Caco-2 (cell line): ENCODE measurements at regions not wholly inside any gene's neighbourhood (a gene's known extent, or its start where the extent isn't known, plus 50 kb on each side); places are given as distances from the start of the nearest gene placed in this dataset.

Source experiments
- BruUV-seq: library from RNA; stranded (reverse); fragments of 400-500 nt; replicated peaks from 2 replicates; lab custom pipeline; 2021; lab: Mats Ljungman, UMichigan
- CTCF ChIA-PET: fragments of 300-600 bp; sonication (Branson Sonifier 250); formaldehyde crosslinking; loops from one replicate; lab custom pipeline; 2022; ENCODE audit warnings: antibody characterized with exemption; lab: Charles Lee
- POLR2A ChIA-PET: fragments of 300-600 bp; sonication (Branson Sonifier 250); formaldehyde crosslinking; loops from one replicate; lab custom pipeline; 2022; ENCODE audit warnings: antibody characterized with exemption; lab: Charles Lee
- DNase-seq, 2 experiments: peaks; one replicate each; pipeline versions ENCODE4 v3.0.0 to v3.0.0-alpha.2; 2020 to 2022
- H3K27me3 ChIP-seq: replicated peaks from 2 replicates; pipeline ENCODE4 v1.6.0; 2011; ENCODE audit warnings: low read length; ENCODE audit not compliant: control insufficient read depth, insufficient read depth
- H3K36me3 ChIP-seq: 2 replicates; pipeline ENCODE4 v1.5.1; 2011; ENCODE audit warnings: low read length; ENCODE audit not compliant: control insufficient read depth, insufficient read depth
- H3K4me1 ChIP-seq: fragments of 250-450 bp; sonication (Bioruptor Pico); 2 replicates; pipeline ENCODE4 v1.5.1; 2020; ENCODE audit warnings: mild to moderate bottlenecking
- H3K4me3 ChIP-seq: 2 replicates; pipeline ENCODE4 v1.5.1; 2011; ENCODE audit warnings: low read depth, mild to moderate bottlenecking, control low read depth, low read length
- H3K9me3 ChIP-seq: fragments of 250-450 bp; sonication (Bioruptor Pico); 2 replicates; pipeline ENCODE4 v1.5.1; 2020; ENCODE audit warnings: mild to moderate bottlenecking, moderate library complexity
- H3K27ac Mint-ChIP-seq: one replicate; pipeline ENCODE4 v1.8.0; 2022; ENCODE audit warnings: mixed read lengths; ENCODE audit not compliant: unreplicated experiment
- H3K27me3 Mint-ChIP-seq: one replicate; pipeline ENCODE4 v1.8.0; 2022; ENCODE audit warnings: mixed read lengths; ENCODE audit not compliant: insufficient read depth, unreplicated experiment
- H3K36me3 Mint-ChIP-seq: one replicate; pipeline ENCODE4 v1.8.0; 2022; ENCODE audit warnings: mild to moderate bottlenecking, mixed read lengths; ENCODE audit not compliant: insufficient read depth, unreplicated experiment
- H3K4me1 Mint-ChIP-seq: one replicate; pipeline ENCODE4 v1.8.0; 2022; ENCODE audit warnings: low read depth, mixed read lengths; ENCODE audit not compliant: unreplicated experiment
- H3K4me3 Mint-ChIP-seq: one replicate; pipeline ENCODE4 v1.8.0; 2022; ENCODE audit warnings: mild to moderate bottlenecking, moderate library complexity, mixed read lengths; ENCODE audit not compliant: unreplicated experiment
- H3K9me3 Mint-ChIP-seq: one replicate; pipeline ENCODE4 v1.8.0; 2022; ENCODE audit warnings: mixed read lengths; ENCODE audit not compliant: unreplicated experiment
- intact Hi-C: fragments of 100-400 bp; cut with micrococcal nuclease; formaldehyde crosslinking; loops from one replicate; pipeline ENCODE4 v1.10.0; 2022; ENCODE audit not compliant: unreplicated experiment
- TF ChIP-seq, protein P1 (sequence below), 2 experiments: fragments of 200-600 bp in 1 of 2; IDR thresholded peaks; 1 replicate in 1 of 2; 2 replicates in 1 of 2; pipeline versions ENCODE4 v1.5.1 to v1.8.0; 2011 to 2022; ENCODE audit warnings: antibody characterized with exemption in 1 of 2, control low read depth in 1 of 2, inconsistent platforms in 1 of 2, low read depth in 1 of 2, low read length in 1 of 2, mild to moderate bottlenecking in 1 of 2, moderate library complexity in 1 of 2; ENCODE audit not compliant: insufficient read depth in 1 of 2, severe bottlenecking in 1 of 2, unreplicated experiment in 1 of 2

DNA sequence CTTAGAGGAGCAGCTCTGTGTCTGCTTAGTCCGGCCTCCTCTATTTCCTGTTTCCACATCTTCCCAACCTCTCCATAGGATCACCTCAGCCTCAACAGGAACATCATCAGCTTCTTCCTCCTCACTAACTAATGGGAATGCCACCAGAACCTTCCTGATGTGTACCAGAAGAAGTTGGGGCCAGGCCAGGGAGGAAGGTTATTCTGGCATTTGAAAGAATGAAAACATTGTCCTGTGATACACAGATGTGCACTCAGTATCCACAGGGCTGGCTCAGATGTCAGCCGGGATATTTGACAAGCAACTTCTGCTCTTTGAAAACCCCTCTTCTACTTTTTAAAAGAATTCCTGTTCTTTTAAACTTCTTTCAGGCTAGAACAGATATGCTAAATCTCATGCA lies 63.6 kb downstream of the TMEM30B start:
- intact Hi-C loops, result no loop called here
- Histone ChIP-seq H3K4me1 (no peaks in the 10 kb centered on the region), H3K36me3 (no peaks in the 10 kb centered on the region), H3K9me3 (no peaks in the 10 kb centered on the region), H3K27me3 (no peaks in the 10 kb centered on the region), H3K4me3 (no peak overlapping the region)
- TF ChIP-seq, protein P1, sequence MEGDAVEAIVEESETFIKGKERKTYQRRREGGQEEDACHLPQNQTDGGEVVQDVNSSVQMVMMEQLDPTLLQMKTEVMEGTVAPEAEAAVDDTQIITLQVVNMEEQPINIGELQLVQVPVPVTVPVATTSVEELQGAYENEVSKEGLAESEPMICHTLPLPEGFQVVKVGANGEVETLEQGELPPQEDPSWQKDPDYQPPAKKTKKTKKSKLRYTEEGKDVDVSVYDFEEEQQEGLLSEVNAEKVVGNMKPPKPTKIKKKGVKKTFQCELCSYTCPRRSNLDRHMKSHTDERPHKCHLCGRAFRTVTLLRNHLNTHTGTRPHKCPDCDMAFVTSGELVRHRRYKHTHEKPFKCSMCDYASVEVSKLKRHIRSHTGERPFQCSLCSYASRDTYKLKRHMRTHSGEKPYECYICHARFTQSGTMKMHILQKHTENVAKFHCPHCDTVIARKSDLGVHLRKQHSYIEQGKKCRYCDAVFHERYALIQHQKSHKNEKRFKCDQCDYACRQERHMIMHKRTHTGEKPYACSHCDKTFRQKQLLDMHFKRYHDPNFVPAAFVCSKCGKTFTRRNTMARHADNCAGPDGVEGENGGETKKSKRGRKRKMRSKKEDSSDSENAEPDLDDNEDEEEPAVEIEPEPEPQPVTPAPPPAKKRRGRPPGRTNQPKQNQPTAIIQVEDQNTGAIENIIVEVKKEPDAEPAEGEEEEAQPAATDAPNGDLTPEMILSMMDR (IDR thresholded peaks at IDR 0.05; ENCODE audit: insufficient read depth in 1 of 2, low read depth in 1 of 2, low read length in 1 of 2, severe bottlenecking in 1 of 2, unreplicated experiment in 1 of 2), result no peak
- POLR2A ChIA-PET, result interaction anchor here (0.6 kb wide), 1 partner anchor 942 kb away, joined by 4 read pairs; no protein-coding TSS in a partner anchor
- Mint-ChIP-seq H3K4me1 (peaks cover 16% of the 10 kb centered on the region), H3K27ac (no peak overlapping the region), H3K9me3 (no peaks in the 10 kb centered on the region), H3K36me3 (no peaks in the 10 kb centered on the region), H3K27me3 (peaks cover 18% of the 10 kb centered on the region), H3K4me3 (no peak overlapping the region)
- CTCF ChIA-PET, result interaction anchor here (0.6 kb wide), 1 partner anchor 834 kb away, joined by 5 read pairs; no protein-coding TSS in a partner anchor
- no TSS peak for BruUV-seq
- DNase-seq, result no peak

- intact Hi-C loops, result no loop called here
- ChIA-PET CTCF (no interaction called here), POLR2A (no interaction called here)
- TF ChIP-seq, protein P1 (IDR thresholded peaks at IDR 0.05; ENCODE audit: insufficient read depth in 1 of 2, low read depth in 1 of 2, low read length in 1 of 2, severe bottlenecking in 1 of 2, unreplicated experiment in 1 of 2), result no peak
- BruUV-seq, result no TSS peak
- Histone ChIP-seq H3K9me3 (no peaks in the 10 kb centered on the region), H3K27me3 (no peaks in the 10 kb centered on the region), H3K4me3 (no peak overlapping the region), H3K4me1 (no peaks in the 10 kb centered on the region), H3K36me3 (no peaks in the 10 kb centered on the region)
- no peak overlapping the region for H3K27ac Mint-ChIP-seq
- H3K4me3 Mint-ChIP-seq, result no peak overlapping the region
- H3K27me3 Mint-ChIP-seq, result peaks cover 13% of the 10 kb centered on the region
- no peaks in the 10 kb centered on the region for H3K36me3 Mint-ChIP-seq
- DNase-seq, result no peak
- H3K9me3 Mint-ChIP-seq, result no peaks in the 10 kb centered on the region
- peaks cover 3% of the 10 kb centered on the region for H3K4me1 Mint-ChIP-seq
Observed at GRCh38 chr14:61215222-61216020, 65.7 kb downstream of the TMEM30B start.

DNA sequence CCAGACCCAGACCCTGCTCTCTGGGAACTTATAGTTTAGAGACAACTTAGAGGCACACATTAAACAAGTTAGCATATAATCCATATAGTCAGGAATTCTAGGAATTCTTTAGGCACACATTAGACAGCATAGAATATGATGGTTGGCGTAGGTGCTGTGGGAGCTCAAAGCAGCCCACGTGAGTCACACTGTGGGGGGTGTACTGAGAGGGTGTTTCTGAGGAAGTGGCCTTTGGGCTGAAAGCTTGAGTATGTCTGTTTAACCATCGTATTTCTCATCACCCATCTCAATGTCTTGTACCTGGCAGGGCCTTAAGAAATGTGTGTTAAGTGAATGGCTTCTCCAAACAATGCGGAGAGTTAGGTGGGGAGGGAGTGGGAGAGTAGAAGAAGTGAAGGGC lies 67.2 kb downstream of the TMEM30B start:
- Histone ChIP-seq H3K4me3 (no peak overlapping the region), H3K4me1 (no peaks in the 10 kb centered on the region), H3K27me3 (no peaks in the 10 kb centered on the region), H3K9me3 (no peaks in the 10 kb centered on the region), H3K36me3 (no peaks in the 10 kb centered on the region)
- no peaks in the 10 kb centered on the region for H3K4me1 Mint-ChIP-seq
- BruUV-seq, result no TSS peak
- H3K27ac Mint-ChIP-seq, result no peak overlapping the region
- no peak overlapping the region for H3K4me3 Mint-ChIP-seq
- intact Hi-C loops, result no loop called here
- DNase-seq, result no peak
- H3K36me3 Mint-ChIP-seq, result no peaks in the 10 kb centered on the region
- POLR2A ChIA-PET, result no interaction called here
- no peaks in the 10 kb centered on the region for H3K9me3 Mint-ChIP-seq
- CTCF ChIA-PET, result no interaction called here
- TF ChIP-seq, protein P1 (IDR thresholded peaks at IDR 0.05; ENCODE audit: insufficient read depth in 1 of 2, low read depth in 1 of 2, low read length in 1 of 2, severe bottlenecking in 1 of 2, unreplicated experiment in 1 of 2), result no peak
- peaks cover 8% of the 10 kb centered on the region for H3K27me3 Mint-ChIP-seq
